ENCODE measurements at regions not wholly inside any gene's neighbourhood (a gene's known extent, or its start where the extent isn't known, plus 50 kb on each side); places are given as distances from the start of the nearest gene placed in this dataset.

DNA sequence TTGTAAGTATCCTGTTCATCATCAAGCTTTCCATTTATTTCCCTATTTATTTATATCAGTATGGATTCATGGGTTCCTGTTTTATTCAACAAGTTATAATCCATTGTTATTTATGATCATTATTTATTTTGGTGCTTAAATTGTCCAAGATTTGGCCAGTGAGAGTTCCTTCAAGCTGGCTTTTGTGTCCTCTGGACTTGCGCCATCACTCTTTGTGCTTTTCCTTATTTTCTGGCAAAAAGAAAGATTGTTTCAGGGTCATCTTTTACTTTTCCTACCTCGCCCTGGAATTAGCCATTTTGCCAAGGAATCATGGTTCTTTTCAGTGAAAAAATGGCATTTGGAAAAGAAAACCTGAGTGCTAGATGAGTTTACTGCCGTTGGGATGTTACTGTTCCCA is 193.4 kb downstream of the ADAMTS15 start:
- no peak for DNase-seq (ENCODE audit: low read depth)

DNA sequence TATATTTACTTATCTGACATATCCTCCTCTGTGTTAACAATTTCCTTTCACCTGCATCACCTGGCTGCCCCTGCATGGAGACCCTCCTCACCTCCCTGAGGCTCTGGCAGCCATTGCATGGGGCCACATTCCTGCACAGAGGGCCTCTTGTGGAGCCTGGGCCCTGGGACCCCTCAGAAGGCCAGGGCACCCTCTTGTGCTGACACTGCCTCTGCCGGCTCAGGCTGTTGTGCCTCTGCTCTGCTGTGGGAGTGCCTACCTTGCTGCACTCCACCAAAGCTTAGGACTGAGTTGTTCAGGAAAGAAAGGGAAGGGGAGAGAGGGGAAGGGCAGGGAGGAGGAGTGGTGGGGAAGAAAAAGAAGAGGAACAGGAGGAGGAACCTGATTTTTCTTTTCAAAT is 194.5 kb downstream of the ADAMTS15 start:
- DNase-seq (ENCODE audit: low read depth) = no peak

DNA sequence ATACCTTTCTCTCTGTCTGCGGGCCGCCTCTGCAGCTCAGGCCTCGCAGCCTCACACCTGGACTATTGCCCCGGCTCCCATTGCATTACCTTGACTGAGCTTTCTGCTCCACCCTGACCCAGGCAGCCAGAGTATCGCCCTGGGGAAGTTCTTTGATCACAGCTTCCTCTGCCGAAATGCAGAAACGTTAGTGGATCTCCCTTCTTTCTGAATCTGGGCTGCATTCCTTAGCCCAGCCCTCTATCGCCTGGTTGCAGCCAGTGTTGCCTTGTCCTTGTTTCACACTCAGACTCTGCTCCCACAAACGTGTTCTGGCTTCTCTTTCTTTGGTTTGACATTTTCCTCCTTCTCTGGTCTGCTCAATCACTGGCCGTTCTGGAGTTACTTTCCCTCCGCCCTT is 195.7 kb downstream of the ADAMTS15 start:
- peak; percentile 37 for DNase-seq (ENCODE audit: low read depth)

DNA sequence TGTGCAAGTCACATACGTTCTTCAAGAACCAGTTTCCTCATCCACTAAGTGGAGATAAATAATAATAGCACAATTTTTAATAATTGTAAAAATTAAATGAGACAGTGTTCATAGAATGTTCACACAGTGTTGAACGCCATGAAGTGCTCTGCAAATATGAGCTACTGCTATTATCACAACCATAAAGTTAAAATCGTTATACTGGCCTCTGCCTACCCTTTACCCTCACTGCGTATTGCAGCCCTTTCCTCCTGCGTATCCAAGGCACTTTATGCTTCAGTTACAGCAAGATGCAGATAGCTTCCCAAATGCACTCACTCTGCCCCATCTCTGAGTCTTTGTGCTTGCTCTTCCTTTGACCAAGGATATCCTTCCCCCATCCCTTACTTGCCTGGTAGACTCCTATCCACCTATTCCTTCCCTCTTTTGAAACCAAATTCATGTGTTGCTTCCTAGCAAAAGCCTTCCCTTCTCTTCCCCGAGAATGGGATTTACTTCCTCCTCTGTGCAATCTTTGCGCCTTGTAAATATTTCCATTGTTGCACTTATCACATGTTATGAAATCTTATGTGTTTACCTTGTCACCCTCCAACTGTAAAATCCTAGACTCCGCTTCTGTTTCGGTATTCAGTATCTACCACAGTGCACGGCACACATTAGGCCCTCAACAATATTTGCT is 196.9 kb downstream of the ADAMTS15 start:
- no peak for DNase-seq (ENCODE audit: low read depth)

DNA sequence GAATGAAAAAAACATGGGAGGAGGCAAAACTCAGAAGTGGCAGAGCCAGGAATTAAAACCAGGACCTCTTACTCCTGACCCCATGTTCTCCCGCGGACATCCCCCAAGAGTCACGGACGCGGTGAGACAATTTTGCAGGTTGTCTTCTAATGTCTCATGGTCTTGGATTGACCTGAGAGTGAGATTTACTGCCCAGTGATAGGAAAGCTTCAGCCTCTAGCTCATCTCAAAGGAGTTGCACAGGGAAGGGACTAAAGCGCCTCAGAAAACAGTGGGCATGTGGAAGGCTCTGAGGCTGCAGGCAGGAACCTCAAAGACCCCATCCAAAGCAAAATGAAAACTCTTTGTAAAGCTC is 197.4 kb downstream of the ADAMTS15 start:
- DNase-seq (ENCODE audit: low read depth) = no peak

DNA sequence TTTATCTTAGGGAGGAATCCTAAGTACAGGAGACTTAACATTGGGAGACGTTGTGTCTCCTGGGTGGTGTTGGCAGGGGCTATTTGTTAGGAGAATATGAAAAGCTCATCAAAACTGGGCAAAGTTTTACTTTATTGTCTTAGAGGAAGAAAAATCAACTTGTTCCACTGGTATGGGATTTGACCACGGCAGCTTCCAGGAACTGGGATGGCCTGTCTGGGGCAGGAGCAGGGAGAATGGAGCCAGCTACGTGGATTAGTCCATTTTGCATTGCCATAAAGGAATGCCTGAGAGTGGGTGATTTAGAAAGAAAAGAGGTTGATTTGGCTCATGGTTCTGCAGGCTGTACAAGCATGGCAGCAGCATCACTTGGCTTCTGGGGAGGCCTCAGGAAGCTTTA is 198.4 kb downstream of the ADAMTS15 start:
- DNase-seq (ENCODE audit: low read depth) = no peak

DNA sequence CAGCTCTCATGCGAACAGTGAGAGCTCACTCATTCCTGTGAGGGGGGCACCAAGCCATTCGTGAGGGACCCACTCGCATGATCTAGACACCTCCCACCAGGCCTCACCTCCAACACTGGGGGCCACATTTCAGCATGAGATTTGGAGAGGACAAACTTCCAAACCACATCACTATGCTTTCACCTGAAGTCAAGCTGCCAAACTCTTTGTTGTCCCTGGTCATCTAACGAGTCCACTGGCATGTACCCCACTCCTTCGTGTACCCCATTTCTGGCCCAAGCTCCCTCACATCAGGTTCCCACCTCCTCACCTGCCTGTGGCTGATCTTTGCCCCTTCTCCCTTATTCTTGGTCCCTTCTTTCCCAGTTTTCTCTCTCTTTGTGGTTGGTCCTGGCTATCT is 198.9 kb downstream of the ADAMTS15 start:
- DNase-seq (ENCODE audit: low read depth) = no peak

DNA sequence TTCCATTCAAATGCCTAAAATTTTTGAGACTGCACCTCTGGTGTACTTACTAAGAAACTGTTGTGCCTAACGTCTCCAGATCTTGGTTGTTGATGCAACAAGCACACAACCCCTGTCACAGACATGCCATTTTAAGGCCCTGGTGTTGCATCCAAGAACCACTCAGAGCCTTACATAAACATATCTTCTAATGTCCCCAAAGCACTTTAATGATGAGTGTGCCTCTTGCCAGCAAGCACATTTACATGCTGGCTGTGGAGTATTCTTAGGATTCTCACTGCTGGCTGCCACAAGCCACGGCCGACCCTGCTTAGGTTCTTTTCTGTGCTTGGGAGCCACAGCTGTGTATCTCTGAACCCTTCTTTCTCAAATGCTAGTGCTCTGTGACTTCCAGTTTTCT is 201.4 kb downstream of the ADAMTS15 start:
- DNase-seq (ENCODE audit: low read depth) = peak; percentile 49

DNA sequence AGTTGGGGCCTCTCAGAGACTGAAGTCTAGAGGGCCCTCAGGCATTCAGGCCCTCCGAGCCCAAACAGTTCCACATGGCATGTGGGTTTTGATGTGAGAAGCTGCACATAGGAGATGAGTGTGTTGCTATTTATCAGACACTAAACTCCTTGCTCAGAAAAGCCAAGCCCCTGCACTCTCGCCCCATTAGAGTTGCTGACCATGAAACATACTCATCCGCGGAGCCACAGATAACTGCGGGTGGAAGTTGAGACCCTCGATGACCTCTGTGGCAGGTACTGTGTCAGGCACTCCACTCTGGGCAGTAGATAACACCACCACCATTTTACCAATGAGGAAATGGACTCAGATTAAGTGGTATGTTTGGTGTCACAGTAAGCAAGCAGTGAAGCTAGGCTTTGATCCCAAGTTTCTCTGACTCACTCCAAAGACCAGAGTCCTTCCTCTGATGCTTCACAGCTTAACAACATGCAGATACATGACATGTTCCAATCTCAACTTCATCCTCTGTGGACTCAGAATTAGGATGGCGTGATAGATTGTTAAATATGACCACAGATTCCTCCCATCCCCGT is 202.1 kb downstream of the ADAMTS15 start:
- peak; percentile 52 for DNase-seq (ENCODE audit: low read depth)

DNA sequence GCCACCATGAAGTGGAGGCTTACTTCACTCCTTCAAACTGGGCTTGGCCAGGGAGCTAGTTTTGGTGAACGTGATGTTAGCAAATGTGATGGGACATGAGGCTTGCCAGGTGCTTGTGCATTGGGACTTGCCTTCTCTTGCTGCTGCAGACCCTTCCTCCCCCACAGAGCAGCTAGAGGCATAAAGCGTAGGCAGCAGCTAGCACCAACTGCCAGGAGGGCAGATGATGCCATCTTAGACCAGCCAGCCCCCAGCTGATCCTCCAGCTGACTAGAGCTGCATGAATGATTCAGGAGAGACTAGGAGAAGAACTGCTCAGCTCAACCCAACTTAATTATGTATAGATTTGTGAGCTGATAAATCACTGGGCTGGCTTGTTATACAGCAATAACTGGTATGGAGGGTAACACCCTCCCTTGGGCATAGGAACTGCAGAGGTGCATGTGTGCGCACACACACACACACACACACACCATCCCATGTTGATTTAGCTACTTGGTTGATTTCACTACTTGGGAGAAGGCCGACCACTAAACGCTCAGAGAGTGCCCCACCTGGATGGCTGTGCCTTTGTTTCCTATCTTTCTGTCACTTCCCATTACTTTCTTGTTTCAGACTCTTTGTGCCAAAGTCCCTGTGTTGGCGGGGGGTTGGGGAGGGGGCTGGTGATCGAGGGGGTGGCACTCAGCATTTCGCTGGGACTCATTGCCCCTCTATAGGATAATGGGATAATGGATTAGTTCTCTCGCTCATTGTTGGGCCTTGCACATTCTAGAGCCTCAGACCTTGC is 202.8 kb downstream of the ADAMTS15 start:
- DNase-seq (ENCODE audit: low read depth) = no peak

DNA sequence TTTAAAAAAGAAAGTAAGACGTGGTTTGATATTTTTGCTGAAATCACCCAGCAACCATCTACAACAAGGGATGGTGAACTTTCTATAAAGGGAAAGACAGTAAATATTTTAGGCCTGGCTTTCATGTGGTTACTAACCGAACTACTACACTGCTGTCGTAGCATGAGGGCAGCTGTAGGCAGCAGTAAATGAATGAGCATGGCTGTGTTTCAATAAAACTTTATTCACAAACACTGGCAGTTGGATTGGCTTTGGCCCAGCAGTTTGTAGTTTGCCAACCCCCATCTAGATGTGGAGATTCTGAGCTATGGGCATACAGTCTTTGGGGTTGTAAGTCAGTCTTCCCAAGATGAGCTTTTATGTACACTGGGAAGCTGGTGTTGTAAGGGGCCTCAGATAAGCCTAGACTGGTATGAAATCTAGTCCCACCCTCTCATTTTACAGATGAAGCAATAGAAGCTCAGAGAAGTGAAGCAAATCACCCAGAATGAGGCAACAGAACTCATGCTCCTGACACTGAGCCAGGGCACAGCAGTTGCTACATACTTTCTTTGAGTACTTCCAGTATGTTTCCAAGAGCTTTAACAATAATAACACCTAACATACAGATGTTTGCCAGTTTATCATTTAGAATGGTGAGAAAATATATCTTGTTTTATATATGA is 204.4 kb downstream of the ADAMTS15 start:
- DNase-seq (ENCODE audit: low read depth) = peak; percentile 74

DNA sequence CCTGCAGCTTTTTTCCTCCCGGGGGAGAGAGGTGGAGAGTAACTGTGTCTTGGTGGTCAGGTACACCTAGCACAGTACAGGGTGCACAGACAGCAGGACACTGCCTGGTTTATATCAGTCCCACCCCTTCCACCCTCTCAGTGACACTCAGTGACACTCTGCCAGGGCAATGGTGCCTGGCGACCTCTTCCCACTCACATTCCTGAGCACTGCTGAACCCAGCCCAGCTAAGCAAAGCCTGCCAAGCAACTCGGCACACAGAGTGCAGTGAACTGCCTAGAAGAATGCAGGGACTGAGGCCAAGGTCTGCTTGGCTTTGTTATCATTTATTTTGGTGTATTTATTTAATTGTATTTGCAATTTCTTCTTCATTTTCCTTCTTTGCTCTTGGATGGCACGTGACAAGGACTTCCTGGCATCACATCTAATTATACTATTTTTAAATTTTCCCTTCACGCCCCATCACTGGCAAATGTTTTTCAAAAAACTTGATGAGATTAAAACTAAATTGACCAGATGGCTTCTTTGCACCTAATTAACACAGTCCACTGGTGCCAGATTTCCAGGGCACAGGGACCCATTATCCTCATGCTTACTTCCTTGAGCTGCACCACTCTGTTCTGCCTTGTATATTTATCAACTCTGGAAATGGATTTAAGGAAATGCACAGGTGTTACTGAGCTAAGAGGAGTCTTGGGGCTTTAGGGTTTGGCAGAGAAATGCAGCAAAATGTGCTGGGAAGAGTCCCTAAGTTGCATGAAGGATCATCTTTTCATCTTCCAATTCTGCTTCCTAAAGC is 205.6 kb downstream of the ADAMTS15 start:
- DNase-seq (ENCODE audit: low read depth) = peak; percentile 76

DNA sequence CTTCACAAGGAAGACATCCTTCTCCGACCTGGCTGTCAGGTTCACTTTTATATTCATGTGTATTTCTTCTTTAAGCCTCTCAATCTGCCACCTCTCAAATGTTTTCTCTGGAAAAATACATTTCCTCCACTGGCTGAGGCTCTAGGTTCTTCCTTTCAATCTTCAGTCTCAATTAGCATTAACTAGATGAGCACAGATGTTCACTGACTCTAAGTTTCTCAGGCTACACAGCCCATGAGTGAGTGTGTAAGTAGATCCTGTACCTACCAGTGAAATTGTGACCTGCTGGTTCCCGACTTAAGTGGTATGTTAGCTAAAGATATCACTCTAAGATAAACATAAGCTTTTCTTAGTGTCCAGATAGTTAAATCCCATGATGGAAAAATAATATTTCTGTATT is 206.9 kb downstream of the ADAMTS15 start:
- no peak for DNase-seq (ENCODE audit: low read depth)

DNA sequence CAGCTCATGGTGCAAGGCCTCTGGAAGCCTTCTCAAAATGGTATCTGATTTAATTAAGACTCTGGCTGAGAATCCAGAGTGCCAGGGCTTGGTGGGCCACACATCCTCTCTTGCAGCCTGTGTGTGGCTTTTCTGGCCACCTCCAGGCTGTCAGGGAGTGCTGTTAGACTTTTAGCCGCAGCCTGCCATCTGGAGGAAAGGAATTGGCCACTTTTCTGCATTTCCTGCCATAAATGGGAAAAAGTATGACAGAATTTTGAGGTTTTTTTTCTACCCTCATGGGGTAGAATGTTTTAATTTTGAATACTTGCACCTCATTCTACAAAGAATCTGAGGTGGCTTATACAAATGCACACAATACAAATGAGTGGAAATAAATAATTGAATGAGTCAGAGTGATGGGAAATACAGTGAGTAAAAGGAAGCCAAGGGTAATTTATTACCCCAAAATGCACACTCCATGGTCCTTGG is 218.4 kb downstream of the ADAMTS15 start:
- peak; percentile 74 for DNase-seq (ENCODE audit: low read depth)

DNA sequence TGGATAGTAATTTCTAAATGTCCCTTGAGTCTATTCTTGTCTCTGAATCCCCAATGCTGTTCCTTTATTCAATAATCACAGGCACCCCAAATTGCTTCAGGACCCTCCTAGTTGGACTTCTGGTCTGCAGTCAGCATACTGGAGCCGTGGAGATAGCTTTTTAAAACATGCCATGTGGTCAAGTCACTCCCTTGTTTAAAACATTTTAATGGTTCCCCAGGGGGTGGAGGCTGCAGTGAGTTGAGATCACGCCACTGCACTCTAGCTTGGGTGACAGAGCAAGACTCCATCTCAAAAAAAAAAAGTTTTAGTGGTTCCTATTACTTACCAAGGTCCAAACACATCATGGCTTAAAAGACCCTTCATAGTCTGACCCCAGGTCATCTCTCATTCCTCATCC is 220.3 kb downstream of the ADAMTS15 start:
- peak; percentile 63 for DNase-seq (ENCODE audit: low read depth)

DNA sequence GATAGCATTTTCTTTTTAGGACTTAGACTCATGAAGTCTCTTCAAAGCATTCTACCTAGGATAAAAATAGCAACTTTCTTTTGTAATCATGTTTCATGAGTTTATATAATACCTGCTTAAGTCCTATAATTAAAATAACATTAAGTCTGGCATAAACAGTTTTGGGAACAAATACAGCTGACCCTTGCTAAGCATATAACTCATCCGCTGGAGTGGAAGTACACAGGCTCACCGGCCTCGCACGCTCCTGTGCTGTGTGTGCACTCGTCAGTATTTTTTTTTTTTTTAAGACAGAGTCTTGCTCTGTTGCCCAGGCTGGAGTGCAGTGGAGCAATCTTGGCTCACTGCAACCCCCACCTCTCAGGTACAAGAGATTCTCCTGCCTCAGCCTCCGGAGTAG is 221.8 kb downstream of the ADAMTS15 start:
- no peak for DNase-seq (ENCODE audit: low read depth)

DNA sequence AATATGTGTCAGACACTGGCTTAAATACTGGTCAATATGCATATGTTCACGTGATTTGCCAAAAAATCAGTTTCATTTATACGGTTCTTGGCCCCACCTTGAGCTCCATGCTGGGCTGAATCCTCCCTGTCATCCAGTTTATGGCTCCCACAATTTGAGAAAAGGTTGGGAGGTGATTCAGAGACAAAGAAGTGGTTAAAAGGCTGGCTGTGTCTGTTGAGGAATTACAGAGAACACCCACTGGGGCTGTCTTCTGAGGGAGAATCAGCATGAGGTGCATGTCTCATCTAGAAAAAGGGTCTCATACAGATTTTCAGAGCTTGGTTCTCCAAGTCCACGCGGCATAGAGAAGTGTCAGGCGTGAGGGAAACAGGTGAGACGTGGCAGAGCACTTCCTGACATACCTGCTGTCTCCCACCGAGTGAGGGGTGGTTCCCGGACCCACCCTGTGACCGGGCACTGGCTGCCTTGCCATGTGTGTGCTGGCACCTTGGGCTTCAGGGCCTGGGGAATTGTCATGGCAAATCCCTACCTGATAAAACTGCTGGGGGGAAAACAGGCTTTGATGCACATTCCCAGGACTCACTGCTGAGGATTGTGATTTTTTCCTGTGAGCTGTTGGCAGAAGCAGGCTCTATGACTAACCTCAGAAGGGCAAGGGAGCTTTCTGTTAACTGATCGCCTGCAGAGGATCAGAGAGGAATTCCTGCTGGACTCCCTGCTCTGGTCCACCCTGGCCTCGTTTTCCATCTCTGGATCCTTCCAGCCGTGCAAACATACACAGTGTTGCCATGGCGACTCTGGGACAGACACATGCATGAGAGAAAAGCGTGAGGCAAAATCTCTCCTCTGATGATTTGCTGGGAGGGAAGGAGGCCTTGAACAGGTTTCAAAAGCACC is 223.6 kb downstream of the ADAMTS15 start:
- DNase-seq (ENCODE audit: low read depth) = peak; percentile 95

DNA sequence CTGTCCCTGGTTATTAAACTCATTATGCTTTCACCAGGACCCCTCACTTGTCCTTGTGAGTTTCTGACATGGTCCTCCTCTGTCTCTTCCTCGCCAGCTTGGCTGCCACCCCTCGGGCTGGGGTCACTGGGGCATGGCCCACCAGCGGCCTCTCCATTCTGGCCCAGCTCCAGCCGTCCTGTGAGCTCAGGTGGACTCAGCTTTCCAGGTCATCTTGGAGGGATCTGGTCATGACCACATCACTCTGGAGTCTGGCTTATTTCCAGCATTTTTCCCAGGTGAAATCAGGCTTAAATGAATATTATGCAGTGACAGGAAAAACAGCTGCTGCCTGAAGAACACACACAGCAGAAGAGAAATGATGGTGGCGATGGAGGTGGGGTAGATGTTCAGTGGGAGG is 224.5 kb downstream of the ADAMTS15 start:
- DNase-seq (ENCODE audit: low read depth) = no peak

DNA sequence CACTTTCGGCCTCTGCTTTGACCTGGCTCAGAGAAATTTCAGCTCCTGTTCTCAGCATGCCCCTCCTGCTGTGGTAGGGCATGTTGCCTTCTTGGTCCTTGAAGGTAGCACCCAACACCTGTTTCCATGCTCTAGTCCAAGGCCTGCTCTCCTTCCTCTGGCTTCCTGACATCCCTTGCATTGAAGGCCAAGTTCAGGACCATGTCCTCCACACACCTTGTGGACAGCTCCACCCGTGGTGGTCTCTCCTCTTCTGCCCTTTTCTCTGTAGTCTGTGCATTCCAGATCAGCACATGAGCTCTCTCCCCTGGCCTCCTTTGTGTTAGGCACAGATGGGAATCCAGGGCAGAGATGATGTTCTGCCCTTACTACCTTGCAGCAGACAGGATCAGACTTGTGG is 225.3 kb downstream of the ADAMTS15 start:
- peak; percentile 33 for DNase-seq (ENCODE audit: low read depth)

DNA sequence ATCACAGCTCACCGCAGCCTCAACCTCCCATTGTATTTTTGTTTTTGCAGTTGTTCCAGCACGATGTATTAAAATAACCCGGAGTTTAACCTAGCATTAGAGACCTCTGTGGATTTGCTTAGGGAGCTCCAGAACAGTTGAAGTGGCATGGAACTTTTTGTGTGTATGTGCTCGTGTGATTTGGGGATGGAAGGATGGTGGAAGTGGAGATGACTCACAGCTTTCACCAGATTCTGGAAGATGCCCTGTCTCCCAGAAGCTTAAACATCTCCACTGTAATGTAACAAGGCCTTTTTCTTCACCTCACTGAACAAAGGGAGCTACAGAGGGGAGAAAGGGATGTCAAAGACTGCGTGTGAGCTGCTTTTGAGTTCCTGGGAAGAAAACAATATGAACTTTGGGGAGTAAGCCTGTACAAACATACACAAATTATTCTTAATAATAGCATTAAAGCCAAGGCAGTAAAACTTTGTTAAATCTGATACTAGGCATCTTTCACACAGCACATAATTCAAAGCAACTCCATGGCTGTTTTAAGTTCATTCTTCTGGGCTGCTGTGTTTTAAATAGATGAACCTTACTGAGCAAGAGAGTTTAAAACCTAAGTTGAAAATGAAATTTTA is 226.4 kb downstream of the ADAMTS15 start:
- DNase-seq (ENCODE audit: low read depth) = peak; percentile 61

Data from EH (cell line).